ENCODE measurements at regions not wholly inside any gene's neighbourhood (a gene's known extent, or its start where the extent isn't known, plus 50 kb on each side); places are given as distances from the start of the nearest gene placed in this dataset.

DNA sequence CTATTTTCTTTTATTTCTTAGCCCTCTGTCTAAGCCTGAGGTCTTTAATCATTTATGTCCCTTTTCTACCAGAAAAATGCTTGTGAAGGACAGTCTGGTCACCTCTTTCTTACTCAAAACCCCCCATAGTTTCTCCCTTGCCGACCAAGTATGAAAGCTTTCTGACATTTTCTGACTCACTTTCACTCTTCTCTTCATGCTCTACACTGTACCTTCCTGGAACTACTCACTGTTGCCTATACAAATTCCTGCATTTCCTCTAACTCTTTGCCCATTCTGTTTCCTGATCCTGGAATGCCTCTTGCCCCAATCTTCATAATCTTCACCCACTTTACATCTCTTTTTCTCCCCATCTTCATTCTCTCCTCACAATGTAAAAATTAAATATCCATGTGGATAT, 380.0 kb downstream of the HHIPL2 start:
- POLR2A ChIA-PET: no interaction called here
- Mint-ChIP-seq H3K27ac (no peak overlapping the region), H3K4me3 (no peak overlapping the region), H3K9me3 (peaks cover 5% of the 10 kb centered on the region), H3K4me1 (peaks cover 1% of the 10 kb centered on the region), H3K36me3 (no peaks in the 10 kb centered on the region), H3K27me3 (no peaks in the 10 kb centered on the region)
- DNase-seq (no peak), ATAC-seq (ENCODE audit: low read depth) (no peak)

DNA sequence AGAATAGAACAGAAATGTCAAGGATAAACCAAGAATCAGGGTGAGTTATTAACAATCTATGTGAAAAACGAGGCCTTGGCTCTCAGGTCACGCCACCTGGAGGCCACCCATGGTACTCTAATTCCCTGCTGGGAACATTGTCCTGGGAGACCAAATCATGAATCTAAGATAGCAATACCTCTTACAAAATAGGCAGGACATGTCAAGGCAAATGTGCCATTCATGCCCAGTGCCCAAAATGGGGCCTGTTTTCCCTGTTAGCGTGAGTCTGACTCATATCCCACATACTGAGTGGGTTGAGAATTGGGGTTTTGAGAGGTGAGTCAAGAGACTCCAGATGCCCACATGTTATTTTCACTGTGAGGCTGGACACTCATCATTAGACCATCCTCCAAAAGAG, 380.8 kb downstream of the HHIPL2 start:
- Mint-ChIP-seq H3K9me3 (peaks cover 3% of the 10 kb centered on the region), H3K4me3 (no peak overlapping the region), H3K4me1 (no peaks in the 10 kb centered on the region), H3K36me3 (no peaks in the 10 kb centered on the region), H3K27me3 (no peaks in the 10 kb centered on the region), H3K27ac (no peak overlapping the region)
- DNase-seq (no peak), ATAC-seq (ENCODE audit: low read depth) (no peak)
- POLR2A ChIA-PET: no interaction called here

DNA sequence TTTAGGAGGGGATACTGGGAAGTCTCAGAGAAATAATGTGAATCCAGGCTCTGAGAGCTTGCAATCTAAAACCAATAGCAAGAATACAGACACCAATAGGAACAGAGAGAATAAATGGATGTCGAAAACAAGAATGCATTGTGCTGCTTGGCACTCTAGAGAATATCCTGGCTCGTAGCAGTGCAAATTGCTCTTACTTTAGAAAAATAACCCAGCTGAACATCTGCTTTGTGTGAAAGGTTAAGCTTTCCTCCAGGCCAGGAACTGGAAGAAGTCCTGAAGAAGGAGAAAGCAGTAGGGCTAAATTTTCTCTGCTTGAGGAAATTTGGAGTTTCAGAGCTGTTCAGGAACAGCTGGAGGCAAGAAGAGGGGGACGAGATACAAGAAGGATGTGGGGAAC, 382.3 kb downstream of the HHIPL2 start:
- Mint-ChIP-seq H3K27ac (no peak overlapping the region), H3K36me3 (no peaks in the 10 kb centered on the region), H3K4me1 (no peaks in the 10 kb centered on the region), H3K4me3 (no peak overlapping the region), H3K9me3 (peaks cover 3% of the 10 kb centered on the region), H3K27me3 (no peaks in the 10 kb centered on the region)
- ATAC-seq (ENCODE audit: low read depth) (no peak), DNase-seq (no peak)
- POLR2A ChIA-PET: no interaction called here

DNA sequence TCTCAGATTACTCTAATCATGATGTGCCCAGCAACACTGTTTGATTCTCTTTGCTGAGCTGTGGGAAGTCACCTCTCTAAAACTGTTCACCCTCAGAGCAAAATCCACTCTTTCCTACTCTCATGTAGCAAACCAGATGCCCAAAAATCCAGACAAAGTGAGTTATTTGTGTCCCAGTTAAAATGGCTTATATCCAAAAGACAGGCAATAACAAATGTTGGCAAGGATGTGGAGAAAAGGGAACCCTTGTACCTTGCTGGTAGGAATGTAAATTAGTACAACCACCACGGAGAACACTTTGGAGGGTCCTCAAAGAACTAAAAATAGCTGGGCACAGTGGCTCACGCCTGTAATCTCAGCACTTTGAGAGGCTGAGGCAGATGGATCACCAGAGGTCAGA, 384.0 kb downstream of the HHIPL2 start:
- no peak overlapping the region for H3K27ac Mint-ChIP-seq
- H3K27me3 Mint-ChIP-seq: no peaks in the 10 kb centered on the region
- DNase-seq (no peak), ATAC-seq (ENCODE audit: low read depth) (no peak)
- no peaks in the 10 kb centered on the region for H3K36me3 Mint-ChIP-seq
- no peaks in the 10 kb centered on the region for H3K4me1 Mint-ChIP-seq
- no peaks in the 10 kb centered on the region for H3K9me3 Mint-ChIP-seq
- POLR2A ChIA-PET: no interaction called here
- no peak overlapping the region for H3K4me3 Mint-ChIP-seq

DNA sequence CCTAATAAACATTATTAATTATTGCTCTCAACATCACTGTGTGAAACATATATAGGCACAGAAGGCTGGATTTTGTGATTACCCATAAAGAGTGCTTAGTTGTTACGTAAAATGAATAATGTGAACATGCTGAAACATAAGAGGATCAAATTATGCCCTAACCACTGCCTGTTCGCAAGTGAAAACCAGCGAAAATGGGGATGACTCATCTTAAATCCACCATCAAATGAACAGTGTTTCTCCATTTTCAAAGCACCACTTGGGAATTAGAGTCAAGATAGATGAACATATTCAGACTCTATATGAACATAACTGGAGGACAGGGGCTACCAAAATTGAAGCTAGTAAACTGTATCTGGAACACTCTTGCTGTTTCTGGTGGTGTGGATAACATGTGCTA, 386.2 kb downstream of the HHIPL2 start:
- Mint-ChIP-seq H3K9me3 (peaks cover 1% of the 10 kb centered on the region), H3K27me3 (no peaks in the 10 kb centered on the region), H3K36me3 (no peaks in the 10 kb centered on the region), H3K4me3 (no peak overlapping the region), H3K4me1 (no peaks in the 10 kb centered on the region), H3K27ac (no peak overlapping the region)
- DNase-seq (no peak), ATAC-seq (ENCODE audit: low read depth) (no peak)
- POLR2A ChIA-PET: no interaction called here

DNA sequence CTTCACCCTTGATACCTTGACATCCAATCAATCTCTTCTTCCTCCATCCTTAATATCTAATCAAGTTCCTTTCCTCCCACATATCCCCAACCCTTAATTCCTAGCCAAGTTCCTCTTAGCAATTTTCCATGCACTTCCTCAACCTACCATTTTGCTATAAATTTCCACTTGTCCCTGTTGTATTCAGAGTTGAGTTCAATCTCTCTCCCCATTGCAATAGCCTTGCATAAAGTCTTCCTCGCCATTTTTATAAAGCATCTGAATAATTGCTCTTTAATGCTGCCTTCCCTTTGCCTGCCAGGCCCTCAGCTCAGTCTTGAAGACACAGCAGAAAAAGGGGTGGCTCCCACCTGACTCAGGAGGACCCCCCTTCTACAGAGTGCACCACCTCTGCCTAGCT, 390.3 kb downstream of the HHIPL2 start:
- Mint-ChIP-seq H3K4me3 (no peak overlapping the region), H3K27me3 (no peaks in the 10 kb centered on the region), H3K36me3 (no peaks in the 10 kb centered on the region), H3K27ac (no peak overlapping the region), H3K4me1 (no peaks in the 10 kb centered on the region), H3K9me3 (peaks cover 1% of the 10 kb centered on the region)
- DNase-seq (no peak), ATAC-seq (ENCODE audit: low read depth) (no peak)
- POLR2A ChIA-PET: no interaction called here

DNA sequence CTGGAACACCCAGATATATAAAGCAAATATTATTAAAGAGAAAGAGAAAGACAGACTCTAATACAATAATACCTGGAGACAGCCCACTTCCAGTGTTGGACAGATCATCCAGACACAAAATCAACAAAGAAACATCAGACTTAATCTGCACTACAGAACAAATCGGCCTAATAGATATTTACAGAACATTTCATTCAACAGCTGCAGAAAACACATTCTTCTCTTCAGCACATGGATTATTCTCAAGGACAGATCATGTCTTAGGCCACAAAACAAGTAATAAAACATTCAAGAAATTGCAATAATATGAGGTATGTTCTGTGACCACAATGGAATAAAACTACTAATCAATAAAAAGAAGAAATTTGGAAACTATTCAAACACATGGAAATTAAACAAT, 398.3 kb upstream of the DUSP10 start:
- Mint-ChIP-seq H3K9me3 (peaks cover 3% of the 10 kb centered on the region), H3K36me3 (no peaks in the 10 kb centered on the region), H3K4me1 (no peaks in the 10 kb centered on the region), H3K4me3 (no peak overlapping the region), H3K27ac (no peak overlapping the region), H3K27me3 (no peaks in the 10 kb centered on the region)
- POLR2A ChIA-PET: no interaction called here
- DNase-seq (no peak), ATAC-seq (ENCODE audit: low read depth) (no peak)

DNA sequence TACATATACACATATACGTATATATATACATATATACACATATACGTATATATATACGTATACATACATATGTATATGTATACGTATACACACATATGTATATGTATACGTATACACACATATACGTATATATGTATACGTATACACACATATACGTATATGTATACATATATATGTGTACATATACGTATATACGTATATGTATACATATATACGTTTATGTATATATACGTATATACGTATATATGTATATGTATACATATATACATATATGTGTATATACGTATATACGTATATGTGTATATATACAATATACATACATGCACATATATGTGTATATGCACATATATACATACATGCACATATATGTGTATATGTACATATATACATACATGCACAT, 396.2 kb upstream of the DUSP10 start:
- Mint-ChIP-seq H3K27ac (no peak overlapping the region), H3K4me3 (no peak overlapping the region), H3K9me3 (peaks cover 3% of the 10 kb centered on the region), H3K27me3 (peaks cover 1% of the 10 kb centered on the region), H3K4me1 (no peaks in the 10 kb centered on the region), H3K36me3 (no peaks in the 10 kb centered on the region)
- POLR2A ChIA-PET: no interaction called here
- no peak for ATAC-seq (ENCODE audit: low read depth)
- DNase-seq: no peak

DNA sequence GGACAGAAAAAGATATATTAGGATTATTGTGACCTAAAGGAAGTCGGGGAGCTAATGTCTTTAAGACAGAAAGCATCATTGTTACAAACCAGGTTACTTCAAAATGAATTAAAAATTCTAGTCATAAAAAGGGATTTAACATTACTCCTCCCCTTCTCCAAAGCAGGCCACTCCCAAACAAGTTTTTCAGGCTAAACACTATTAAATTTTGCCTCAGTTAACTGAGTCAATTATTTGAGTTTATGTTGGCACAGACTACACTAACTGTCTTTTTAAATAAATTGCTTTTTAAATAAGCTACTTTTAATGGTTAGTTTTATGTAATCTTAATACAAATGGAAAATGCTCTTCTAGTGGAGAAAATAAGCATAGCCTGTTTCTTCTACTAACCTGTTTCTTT, 395.0 kb upstream of the DUSP10 start:
- no peak overlapping the region for H3K4me3 Mint-ChIP-seq
- DNase-seq (no peak), ATAC-seq (ENCODE audit: low read depth) (no peak)
- POLR2A ChIA-PET: no interaction called here
- H3K4me1 Mint-ChIP-seq: no peaks in the 10 kb centered on the region
- H3K9me3 Mint-ChIP-seq: peaks cover 3% of the 10 kb centered on the region
- H3K27me3 Mint-ChIP-seq: peaks cover 1% of the 10 kb centered on the region
- no peaks in the 10 kb centered on the region for H3K36me3 Mint-ChIP-seq
- no peak overlapping the region for H3K27ac Mint-ChIP-seq

DNA sequence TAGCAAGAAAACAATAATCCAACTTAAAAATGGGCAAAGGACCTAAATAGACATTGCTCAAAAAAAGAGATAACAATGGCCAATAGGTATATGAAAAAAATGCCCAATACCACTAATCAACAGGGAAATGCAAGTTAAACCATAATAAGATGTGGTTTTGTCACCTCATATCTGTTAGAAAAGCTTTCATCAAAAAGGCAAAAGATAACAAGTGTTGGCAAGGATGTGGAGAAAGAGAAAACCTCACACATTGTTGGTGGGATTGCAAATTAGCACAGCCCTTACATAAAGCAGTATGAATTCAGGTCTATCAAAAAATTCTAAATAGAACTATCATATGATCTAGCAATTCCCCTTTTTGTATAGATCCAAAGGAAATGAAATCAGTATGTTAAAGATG, 387.2 kb upstream of the DUSP10 start:
- Mint-ChIP-seq H3K9me3 (peaks cover 2% of the 10 kb centered on the region), H3K4me1 (no peaks in the 10 kb centered on the region), H3K27me3 (no peaks in the 10 kb centered on the region), H3K27ac (no peak overlapping the region), H3K4me3 (no peak overlapping the region), H3K36me3 (no peaks in the 10 kb centered on the region)
- ATAC-seq (ENCODE audit: low read depth) (no peak), DNase-seq (no peak)
- POLR2A ChIA-PET: no interaction called here

DNA sequence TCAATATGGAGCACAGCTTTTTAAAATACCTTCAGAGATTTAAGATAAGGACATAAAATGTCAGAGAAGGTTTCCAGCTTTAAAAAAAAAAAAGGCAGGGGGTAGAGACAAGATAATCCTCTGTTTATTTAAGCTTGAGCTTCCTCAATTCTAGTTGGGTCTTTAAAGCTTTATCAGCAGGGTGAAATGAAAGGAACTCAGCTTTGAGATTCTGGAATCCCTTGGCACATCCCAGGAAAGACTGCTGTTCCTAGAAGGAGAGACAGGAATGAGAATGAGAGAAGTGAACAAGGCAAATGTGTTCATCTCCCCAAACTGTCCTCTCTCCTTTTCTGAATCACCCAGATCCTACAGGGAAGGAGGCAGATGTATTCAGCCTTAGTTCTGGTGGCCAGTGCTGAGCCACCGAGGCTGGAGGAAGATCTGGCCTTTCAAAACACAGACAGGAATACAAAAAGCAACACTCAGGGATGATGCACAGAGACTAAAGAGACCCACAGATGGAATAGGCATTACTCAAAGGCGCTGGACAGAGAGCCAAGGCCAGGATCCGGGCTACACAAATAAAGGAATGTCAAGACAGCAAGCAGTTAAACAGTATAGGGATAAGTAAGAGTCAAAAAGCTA, 385.8 kb upstream of the DUSP10 start:
- no peaks in the 10 kb centered on the region for H3K27me3 Mint-ChIP-seq
- no peak for ATAC-seq (ENCODE audit: low read depth)
- POLR2A ChIA-PET: no interaction called here

DNA sequence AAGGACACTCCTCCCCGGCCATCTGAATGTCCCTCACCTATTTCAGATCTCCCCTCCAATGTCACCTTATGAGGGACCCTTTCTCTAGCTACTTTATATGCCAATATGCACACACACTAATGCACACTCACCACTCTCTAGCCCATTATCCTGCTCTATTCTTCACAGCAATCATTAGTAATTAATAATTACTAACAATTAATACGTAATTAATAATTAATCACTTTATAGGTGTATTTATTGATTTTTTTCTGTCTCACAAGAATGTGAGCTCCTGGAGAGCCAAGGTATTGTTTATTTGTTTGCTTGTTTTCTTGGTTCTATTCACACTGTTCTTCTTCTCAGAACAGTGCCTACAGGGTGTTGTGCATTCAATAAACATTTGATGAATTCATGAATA, 385.2 kb upstream of the DUSP10 start:
- no peak overlapping the region for H3K4me3 Mint-ChIP-seq
- ATAC-seq (ENCODE audit: low read depth) (no peak), DNase-seq (no peak)
- peaks cover 2% of the 10 kb centered on the region for H3K9me3 Mint-ChIP-seq
- no peak overlapping the region for H3K27ac Mint-ChIP-seq
- H3K27me3 Mint-ChIP-seq: peaks cover 1% of the 10 kb centered on the region
- H3K4me1 Mint-ChIP-seq: no peaks in the 10 kb centered on the region
- no peaks in the 10 kb centered on the region for H3K36me3 Mint-ChIP-seq
- POLR2A ChIA-PET: no interaction called here

More for the DNA sequence above, 385.8 kb upstream of the DUSP10 start:
- H3K4me3 Mint-ChIP-seq: no peak overlapping the region
- H3K9me3 Mint-ChIP-seq: peaks cover 2% of the 10 kb centered on the region
- H3K27ac Mint-ChIP-seq: no peak overlapping the region
- no peak for DNase-seq
- H3K4me1 Mint-ChIP-seq: no peaks in the 10 kb centered on the region
- H3K36me3 Mint-ChIP-seq: no peaks in the 10 kb centered on the region

DNA sequence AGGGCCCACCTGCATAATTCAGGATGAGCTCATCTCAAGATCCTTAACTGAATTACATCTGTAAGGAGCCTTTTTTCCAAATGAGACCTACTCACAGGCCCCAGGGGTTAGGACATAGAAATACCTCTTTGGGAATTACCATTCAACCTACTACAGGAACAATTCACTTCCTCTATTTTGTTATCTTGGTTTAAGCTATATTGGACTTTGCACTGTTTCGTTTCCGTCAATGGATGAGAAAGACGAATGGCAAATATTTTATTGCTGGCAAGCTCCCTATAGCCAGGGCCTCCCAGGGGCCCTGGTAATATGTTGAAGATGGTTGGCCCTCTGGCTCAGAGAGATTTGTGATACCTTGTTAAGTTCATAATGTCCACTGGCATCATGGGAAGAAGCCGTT, 384.2 kb upstream of the DUSP10 start:
- peaks cover 1% of the 10 kb centered on the region for H3K27me3 Mint-ChIP-seq
- ATAC-seq (ENCODE audit: low read depth): no peak

DNA sequence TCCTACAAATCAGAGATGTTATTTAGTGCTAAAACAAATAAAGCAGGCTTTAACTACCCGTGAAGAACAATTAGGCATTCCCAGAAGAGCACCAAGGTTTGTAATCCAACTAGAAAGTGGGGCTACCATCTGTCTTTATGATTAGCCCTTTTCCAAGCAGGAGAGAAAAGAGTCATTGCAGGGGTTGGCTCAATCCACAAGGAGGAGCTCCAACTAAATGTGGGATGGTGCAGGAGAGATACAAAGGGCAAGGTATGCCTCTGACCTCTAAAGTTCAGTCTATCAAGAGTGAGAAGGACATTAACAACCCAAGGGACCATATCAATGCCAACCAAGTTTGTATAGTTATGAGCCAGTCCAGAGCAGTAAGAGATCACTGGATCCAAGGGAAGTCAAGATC, 382.7 kb upstream of the DUSP10 start:
- DNase-seq (no peak), ATAC-seq (ENCODE audit: low read depth) (no peak)
- Mint-ChIP-seq H3K27me3 (peaks cover 3% of the 10 kb centered on the region), H3K4me1 (no peaks in the 10 kb centered on the region), H3K4me3 (no peak overlapping the region), H3K9me3 (peaks cover 2% of the 10 kb centered on the region), H3K36me3 (no peaks in the 10 kb centered on the region), H3K27ac (no peak overlapping the region)
- POLR2A ChIA-PET: no interaction called here

More for the DNA sequence above, 384.2 kb upstream of the DUSP10 start:
- POLR2A ChIA-PET: no interaction called here
- no peak overlapping the region for H3K4me3 Mint-ChIP-seq
- no peaks in the 10 kb centered on the region for H3K36me3 Mint-ChIP-seq
- peaks cover 2% of the 10 kb centered on the region for H3K9me3 Mint-ChIP-seq
- DNase-seq: no peak
- H3K27ac Mint-ChIP-seq: no peak overlapping the region
- no peaks in the 10 kb centered on the region for H3K4me1 Mint-ChIP-seq

DNA sequence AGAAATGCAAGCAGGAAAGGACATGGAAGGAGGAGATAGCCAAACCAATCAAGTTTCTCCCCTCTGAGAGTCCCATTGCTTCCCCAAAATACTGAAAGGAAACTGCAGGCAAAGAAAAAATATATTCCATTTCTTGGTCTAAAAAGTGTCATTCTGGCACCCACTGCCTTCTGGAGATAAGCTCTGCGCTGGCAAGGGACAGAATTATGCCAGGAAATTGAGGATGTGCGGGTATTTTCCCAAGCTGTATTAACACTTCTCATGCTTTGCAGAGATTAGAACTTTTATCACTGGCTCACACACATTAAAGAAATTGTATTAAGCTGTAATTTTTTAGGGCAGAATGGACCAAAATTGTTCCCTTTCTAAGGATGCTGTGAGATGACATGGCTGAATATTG, 381.2 kb upstream of the DUSP10 start:
- POLR2A ChIA-PET: no interaction called here
- Mint-ChIP-seq H3K4me1 (no peaks in the 10 kb centered on the region), H3K27ac (no peak overlapping the region), H3K9me3 (peaks cover 2% of the 10 kb centered on the region), H3K4me3 (no peak overlapping the region), H3K27me3 (peaks cover 8% of the 10 kb centered on the region), H3K36me3 (no peaks in the 10 kb centered on the region)
- ATAC-seq (ENCODE audit: low read depth) (no peak), DNase-seq (no peak)

Data from activated naive CD8-positive, alpha-beta T cell treated with anti-CD3 and anti-CD28 coated beads, Interleukin-2, amount 10 ng/mL, durations not matched to agents 7 days and 5 days (primary cell).